H9 (cell line): ENCODE measurements at regions not wholly inside any gene's neighbourhood (a gene's known extent, or its start where the extent isn't known, plus 50 kb on each side); places are given as distances from the start of the nearest gene placed in this dataset.

Experiments used
- DNase-seq: peaks from one replicate; pipeline ENCODE4 v3.0.0-alpha.2; 2017
- H2AFZ ChIP-seq: one replicate; pipeline ENCODE4 v1.6.1; 2013; ENCODE audit warnings: mild to moderate bottlenecking, low read length, control low read depth, moderate library complexity
- H2AK5ac ChIP-seq: 2 replicates; pipeline ENCODE4 v1.6.1; 2013; ENCODE audit warnings: low read length, control low read depth, mixed read lengths; ENCODE audit not compliant: insufficient read length
- H2BK120ac ChIP-seq: one replicate; pipeline ENCODE4 v1.6.1; 2013; ENCODE audit warnings: low read depth, mild to moderate bottlenecking, low read length, control low read depth, inconsistent platforms; ENCODE audit not compliant: poor library complexity, severe bottlenecking
- H2BK12ac ChIP-seq: 2 replicates; pipeline ENCODE4 v1.6.1; 2013; ENCODE audit warnings: low read length, control low read depth, mixed read lengths, low read depth; ENCODE audit not compliant: insufficient read length
- H2BK15ac ChIP-seq: 2 replicates; pipeline ENCODE4 v1.6.1; 2013; ENCODE audit warnings: low read depth, low read length, control low read depth
- H2BK20ac ChIP-seq: one replicate; pipeline ENCODE4 v1.6.1; 2013; ENCODE audit warnings: low read depth, mild to moderate bottlenecking, low read length, control low read depth, inconsistent platforms; ENCODE audit not compliant: poor library complexity, severe bottlenecking
- H2BK5ac ChIP-seq: 2 replicates; pipeline ENCODE4 v1.6.1; 2013; ENCODE audit warnings: low read length, control low read depth, mixed read lengths; ENCODE audit not compliant: insufficient read length
- H3K14ac ChIP-seq: 2 replicates; pipeline ENCODE4 v1.6.1; 2013; ENCODE audit warnings: low read length, control low read depth; ENCODE audit not compliant: insufficient read depth
- H3K18ac ChIP-seq: 2 replicates; pipeline ENCODE4 v1.6.1; 2013; ENCODE audit warnings: low read depth, mild to moderate bottlenecking, mixed read lengths, low read length, control low read depth; ENCODE audit not compliant: insufficient read length
- H3K23ac ChIP-seq: 2 replicates; pipeline ENCODE4 v1.6.1; 2013; ENCODE audit warnings: low read length, control low read depth, mixed read lengths, low read depth; ENCODE audit not compliant: insufficient read length
- H3K23me2 ChIP-seq: 2 replicates; pipeline ENCODE4 v1.6.1; 2013; ENCODE audit warnings: low read depth, mild to moderate bottlenecking, mixed read lengths, low read length, control low read depth; ENCODE audit not compliant: insufficient read length, poor library complexity, severe bottlenecking
- H3K27ac ChIP-seq: 2 replicates; pipeline ENCODE4 v1.5.1; 2013; ENCODE audit warnings: low read length, control low read depth, mixed read lengths, low read depth; ENCODE audit not compliant: insufficient read length
- H3K27me3 ChIP-seq: 2 replicates; pipeline ENCODE4 v1.6.1; 2013; ENCODE audit warnings: low read length, control low read depth, inconsistent platforms; ENCODE audit not compliant: insufficient read depth
- H3K4ac ChIP-seq: 2 replicates; pipeline ENCODE4 v1.6.1; 2013; ENCODE audit warnings: low read depth, mild to moderate bottlenecking, control low read depth, inconsistent platforms, low read length, moderate library complexity
- H3K4me1 ChIP-seq: 2 replicates; pipeline ENCODE4 v1.6.1; 2013; ENCODE audit warnings: low read length, control low read depth, inconsistent platforms; ENCODE audit not compliant: insufficient read depth
- H3K4me2 ChIP-seq: 2 replicates; pipeline ENCODE4 v1.6.1; 2013; ENCODE audit warnings: low read length, control low read depth, mixed read lengths; ENCODE audit not compliant: insufficient read length, insufficient read depth
- H3K56ac ChIP-seq: 2 replicates; pipeline ENCODE4 v1.6.1; 2013; ENCODE audit warnings: low read depth, mild to moderate bottlenecking, mixed read lengths, low read length, control low read depth; ENCODE audit not compliant: insufficient read length
- H3K79me1 ChIP-seq: 2 replicates; pipeline ENCODE4 v1.6.1; 2013; ENCODE audit warnings: low read depth, mild to moderate bottlenecking, moderate library complexity, low read length, control low read depth, inconsistent platforms; ENCODE audit not compliant: insufficient read depth, poor library complexity, severe bottlenecking
- H3K79me2 ChIP-seq: 2 replicates; pipeline ENCODE4 v1.6.1; 2013; ENCODE audit warnings: low read length, control low read depth, inconsistent platforms; ENCODE audit not compliant: insufficient read depth
- H3K9ac ChIP-seq: 2 replicates; pipeline ENCODE4 v1.6.1; 2013; ENCODE audit warnings: low read length, control low read depth, mixed read lengths; ENCODE audit not compliant: insufficient read length; ENCODE audit errors: extremely low read depth
- H3K9me3 ChIP-seq: one replicate; pipeline ENCODE4 v1.6.1; 2013; ENCODE audit warnings: low read depth, low read length, inconsistent platforms; ENCODE audit not compliant: control insufficient read depth
- H3T11ph ChIP-seq: one replicate; pipeline ENCODE4 v1.6.1; 2013; ENCODE audit warnings: mild to moderate bottlenecking, low read length, control low read depth, inconsistent platforms
- H4K20me1 ChIP-seq: one replicate; pipeline ENCODE4 v1.6.1; 2013; ENCODE audit not compliant: control insufficient read depth, insufficient read length, insufficient read depth
- H4K5ac ChIP-seq: 2 replicates; pipeline ENCODE4 v1.6.1; 2013; ENCODE audit warnings: low read depth, mild to moderate bottlenecking, mixed read lengths, low read length, control low read depth; ENCODE audit not compliant: insufficient read length
- H4K8ac ChIP-seq: replicated peaks from 2 replicates; pipeline ENCODE4 v1.6.1; 2013; ENCODE audit warnings: low read length, control low read depth, mixed read lengths, low read depth; ENCODE audit not compliant: insufficient read length
- H4K91ac ChIP-seq: 2 replicates; pipeline ENCODE4 v1.6.1; 2013; ENCODE audit warnings: low read depth, mild to moderate bottlenecking, moderate library complexity, mixed read lengths, low read length, control low read depth; ENCODE audit not compliant: insufficient read length
- H3K27ac Mint-ChIP-seq, 3 experiments: 2 replicates in 2 of 3; 3 replicates in 1 of 3; pipeline ENCODE4 v1.8.0; 2020 to 2021; ENCODE audit warnings: mixed read lengths in 3 of 3, mild to moderate bottlenecking in 1 of 3, moderate library complexity in 1 of 3
- H3K27me3 Mint-ChIP-seq: 2 replicates; pipeline ENCODE4 v1.8.0; 2021; ENCODE audit warnings: low read depth, mild to moderate bottlenecking, moderate library complexity, mixed read lengths
- H3K36me3 Mint-ChIP-seq, 3 experiments: 2 replicates in 2 of 3; 3 replicates in 1 of 3; pipeline ENCODE4 v1.8.0; 2020 to 2021; ENCODE audit warnings: low read depth in 3 of 3, mixed read lengths in 3 of 3; ENCODE audit not compliant: insufficient read depth in 1 of 3
- H3K4me1 Mint-ChIP-seq, 2 experiments: 2 replicates each; pipeline ENCODE4 v1.8.0; 2020; ENCODE audit warnings: mixed read lengths in 2 of 2
- H3K4me3 Mint-ChIP-seq, 2 experiments: 2 replicates in 1 of 2; 3 replicates in 1 of 2; pipeline ENCODE4 v1.8.0; 2020 to 2021; ENCODE audit warnings: mild to moderate bottlenecking in 2 of 2, mixed read lengths in 2 of 2, moderate library complexity in 1 of 2
- H3K9me3 Mint-ChIP-seq, 2 experiments: 2 replicates in 1 of 2; 3 replicates in 1 of 2; pipeline ENCODE4 v1.8.0; 2020; ENCODE audit warnings: mild to moderate bottlenecking in 2 of 2, mixed read lengths in 2 of 2, moderate library complexity in 1 of 2
- CTCF ChIP-seq: fragments of 200-600 bp; sonication (generic); conservative IDR thresholded peaks from 3 replicates; pipeline ENCODE4 v1.8.0; 2021; ENCODE audit warnings: antibody characterized with exemption, mild to moderate bottlenecking
- WGBS: extraction: QIAGEN DNeasy Blood & Tissue Kit; methylation state at CpG from one replicate; pipeline ENCODE4 v1.1.7; 2013; ENCODE audit warnings: missing lambda C conversion rate, low lambda C conversion rate, mixed read lengths; ENCODE audit not compliant: insufficient read length; ENCODE audit errors: extremely low coverage; 5-methylcytosine and 5-hydroxymethylcytosine counted together

- H3K4me3 Mint-ChIP-seq = no peak overlapping the region
- no peaks in the 10 kb centered on the region for H3K79me1 ChIP-seq
- no peak overlapping the region for H4K91ac ChIP-seq
- no peak overlapping the region for H3K27ac ChIP-seq
- peaks cover 3 to 10% (median 4%) of the 10 kb centered on the region in 3 experiments; a peak in 6 of 7 replicates for H3K36me3 Mint-ChIP-seq
- no peaks in the 10 kb centered on the region; the same call in 1 of the 2 replicates for H3K27me3 Mint-ChIP-seq
- H3K18ac ChIP-seq = no peak overlapping the region
- no peak overlapping the region for H3K56ac ChIP-seq
- no peak overlapping the region for H3T11ph ChIP-seq
- no peak overlapping the region for H2BK120ac ChIP-seq
- H2AFZ ChIP-seq = no peak overlapping the region
- H3K4me2 ChIP-seq = no peak overlapping the region
- WGBS = no CpG with 5 or more reads among the region's 2 CpGs
- no peaks in the 10 kb centered on the region for H3K23me2 ChIP-seq
- no peaks in the 10 kb centered on the region for H3K79me2 ChIP-seq
- no peak overlapping the region for H3K9ac ChIP-seq
- no peak overlapping the region for H2BK20ac ChIP-seq
- H3K9me3 ChIP-seq = no peaks in the 10 kb centered on the region
- H3K14ac ChIP-seq = no peak overlapping the region
- H3K27ac Mint-ChIP-seq = no peak overlapping the region
- peaks cover 9 to 10% of the 10 kb centered on the region in 2 experiments for H3K9me3 Mint-ChIP-seq
- no peak for DNase-seq
- no peak overlapping the region for H2BK5ac ChIP-seq
- no peaks in the 10 kb centered on the region for H3K27me3 ChIP-seq
- H3K4ac ChIP-seq = no peak overlapping the region
- no peaks in the 10 kb centered on the region for H3K4me1 Mint-ChIP-seq
- no peak overlapping the region for H3K23ac ChIP-seq
- H4K8ac ChIP-seq = no peak overlapping the region
- no peak overlapping the region for H2BK12ac ChIP-seq
- no peak for TF ChIP-seq CTCF
- no peaks in the 10 kb centered on the region for H4K20me1 ChIP-seq
- H3K4me1 ChIP-seq = no peaks in the 10 kb centered on the region
- H2BK15ac ChIP-seq = no peak overlapping the region
- H4K5ac ChIP-seq = no peak overlapping the region
- H2AK5ac ChIP-seq = no peak overlapping the region
These were observed 239.6 kb upstream of the NREP start for GRCh38 chr5:111996574-111996973.
